ENCODE measurements at regions not wholly inside any gene's neighbourhood (a gene's known extent, or its start where the extent isn't known, plus 50 kb on each side); places are given as distances from the start of the nearest gene placed in this dataset.

- TF ChIP-seq MLLT1 (IDR thresholded peaks at IDR 0.05) (no peak), ZSCAN32 (CRISPR knock-in tag; IDR thresholded peaks at IDR 0.05) (no peak), SLC30A9 (CRISPR knock-in tag; IDR thresholded peaks at IDR 0.05) (no peak), MAFF (IDR thresholded peaks at IDR 0.05; ENCODE audit: low read length) (no peak), MIER1 (IDR thresholded peaks at IDR 0.05; ENCODE audit: low read depth) (no peak), ZNF57 (CRISPR knock-in tag; IDR thresholded peaks at IDR 0.05) (no peak), BDP1 (IDR thresholded peaks at IDR 0.05; ENCODE audit: insufficient read depth, insufficient read length) (no peak), TAL1 (IDR thresholded peaks at IDR 0.05) (no peak), GATAD2B (IDR thresholded peaks at IDR 0.05; ENCODE audit: borderline replicate concordance) (no peak), SNAPC5 (CRISPR knock-in tag; IDR thresholded peaks at IDR 0.05) (no peak), FOXO4 (CRISPR knock-in tag; IDR thresholded peaks at IDR 0.05) (no peak), ZNF511 (CRISPR knock-in tag; IDR thresholded peaks at IDR 0.05) (no peak)
Observed at GRCh38 chr2:123153041-123153440, 872.0 kb upstream of the CNTNAP5 start (continued).
